KBM-7 (cell line): ENCODE measurements at regions not wholly inside any gene's neighbourhood (a gene's known extent, or its start where the extent isn't known, plus 50 kb on each side); places are given as distances from the start of the nearest gene placed in this dataset.
"Not testable (repeated sequence)": the region's sequence is repeated elsewhere in the genome, so short reads cannot be mapped to it uniquely, and the experiment has no call there.

ENCODE experiments used
- DNase-seq: peaks from one replicate; pipeline ENCODE4 v3.0.0-alpha.2; 2015
- in situ Hi-C: fragments of 300-500 bp; cut with MboI; formaldehyde crosslinking; loops from 2 replicates; pipeline ENCODE4 v1.14.3; 2020; ENCODE audit warnings: low sequenced_read_pairs, low pct_unique_long_range_greater_than_20kb, mixed read lengths

GRCh38 chr14:48127674-48128073 is 452.3 kb upstream of the MDGA2 start:
- no peak for DNase-seq
- in situ Hi-C loops: no loop called here

DNA sequence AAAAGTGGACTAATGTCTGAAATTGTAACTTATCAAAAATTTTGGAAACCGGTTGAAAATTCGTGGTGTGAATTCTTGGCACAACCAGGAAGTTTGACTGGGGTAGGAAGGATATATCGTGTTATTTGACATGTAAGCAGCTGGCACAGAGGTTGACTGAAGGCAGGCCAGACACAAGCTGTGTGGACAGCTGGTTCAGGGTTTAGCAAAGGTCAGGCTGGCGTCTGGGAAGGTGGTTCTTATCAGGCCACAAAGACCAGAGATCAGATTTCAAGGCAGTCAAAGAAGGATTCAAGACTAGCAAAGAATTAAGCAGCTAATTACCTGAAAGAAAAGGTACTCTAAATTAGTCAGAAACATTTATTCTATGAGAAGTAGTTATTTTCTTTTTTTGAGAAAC is 450.2 kb upstream of the MDGA2 start:
- in situ Hi-C loops: no loop called here
- DNase-seq: no peak

DNA sequence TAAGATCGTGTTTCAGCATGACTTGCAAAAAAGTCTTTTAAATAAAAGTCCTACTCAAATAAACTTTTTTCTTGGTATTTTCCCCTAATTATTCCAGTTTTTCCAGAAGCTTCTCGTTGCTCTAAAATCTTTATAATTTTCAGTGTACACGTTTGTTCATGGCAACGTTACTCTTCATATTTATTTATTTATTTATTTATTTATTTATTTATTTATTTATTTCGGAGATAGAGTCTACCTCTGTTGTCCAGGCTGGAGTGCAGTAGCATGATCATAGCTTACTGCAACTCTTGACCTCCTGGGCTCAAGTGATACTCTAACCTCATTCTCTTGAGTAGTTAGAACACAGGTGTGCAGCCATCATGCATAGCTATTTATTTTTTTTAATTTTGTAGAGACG is 438.3 kb upstream of the MDGA2 start:
- in situ Hi-C loops: no loop called here

GRCh38 chr14:48111151-48111550 is 435.7 kb upstream of the MDGA2 start:
- no peak for DNase-seq
- in situ Hi-C loops: no loop called here

More for the DNA sequence above, 438.3 kb upstream of the MDGA2 start:
- DNase-seq: no peak

DNA sequence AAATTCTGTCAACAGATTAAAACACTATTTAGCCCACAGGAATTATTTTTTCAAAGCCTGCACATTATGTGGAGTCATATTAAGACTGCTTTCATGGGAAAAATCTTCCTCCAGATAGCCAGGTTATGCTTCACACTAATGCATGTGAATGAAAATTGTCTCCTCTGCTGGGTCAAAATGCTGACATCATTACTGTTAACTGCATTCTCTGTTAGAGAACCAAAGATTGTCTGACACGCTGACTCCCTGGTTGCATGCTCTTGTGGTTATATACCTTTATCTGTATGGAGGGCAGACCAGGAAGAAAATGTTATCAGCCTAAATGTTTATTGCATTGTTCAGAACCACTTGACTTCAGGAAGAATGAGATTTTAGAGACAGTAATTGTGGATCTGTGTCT is 432.2 kb upstream of the MDGA2 start:
- in situ Hi-C loops: no loop called here

DNA sequence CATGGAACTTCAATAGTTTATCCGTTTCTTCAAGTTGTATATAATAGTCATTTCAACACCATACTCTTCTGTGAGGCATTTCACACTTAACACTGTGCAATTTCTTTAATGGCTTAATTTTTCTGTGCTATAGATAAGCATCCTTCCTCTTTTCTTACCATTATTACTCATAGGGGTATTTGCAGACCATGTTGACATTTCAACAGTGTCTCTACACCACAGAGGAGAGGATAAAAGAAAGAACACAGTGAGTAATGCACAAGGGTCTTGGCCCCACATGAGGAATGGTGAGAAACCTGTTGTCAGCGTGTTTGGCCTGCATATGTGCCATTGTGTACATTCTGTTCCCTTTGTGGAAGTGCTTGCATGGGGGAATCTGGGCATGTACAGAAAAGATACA is 421.5 kb upstream of the MDGA2 start:
- in situ Hi-C loops: no loop called here

More for the DNA sequence above, 432.2 kb upstream of the MDGA2 start:
- no peak for DNase-seq

DNA sequence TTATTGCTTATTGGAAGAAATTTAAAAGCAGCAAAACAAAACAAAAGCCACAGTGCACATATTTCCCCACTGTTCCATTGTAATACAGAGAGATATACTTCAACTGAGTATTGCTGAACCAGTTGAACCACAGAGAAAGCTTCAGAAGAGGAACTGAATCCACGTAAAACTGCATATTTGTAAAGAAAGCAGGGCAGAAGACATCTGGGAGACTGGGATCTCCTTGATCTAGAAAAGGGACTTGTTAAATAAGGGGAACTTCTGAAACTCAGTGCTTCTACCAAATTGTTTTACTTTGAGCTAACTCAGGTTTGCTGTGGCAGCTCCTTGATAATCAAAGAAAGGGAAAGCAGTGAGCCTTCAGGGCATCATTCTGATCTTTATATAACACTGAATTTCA is 411.1 kb upstream of the MDGA2 start:
- in situ Hi-C loops: no loop called here
- DNase-seq: no peak

More for the DNA sequence above, 421.5 kb upstream of the MDGA2 start:
- no peak for DNase-seq

DNA sequence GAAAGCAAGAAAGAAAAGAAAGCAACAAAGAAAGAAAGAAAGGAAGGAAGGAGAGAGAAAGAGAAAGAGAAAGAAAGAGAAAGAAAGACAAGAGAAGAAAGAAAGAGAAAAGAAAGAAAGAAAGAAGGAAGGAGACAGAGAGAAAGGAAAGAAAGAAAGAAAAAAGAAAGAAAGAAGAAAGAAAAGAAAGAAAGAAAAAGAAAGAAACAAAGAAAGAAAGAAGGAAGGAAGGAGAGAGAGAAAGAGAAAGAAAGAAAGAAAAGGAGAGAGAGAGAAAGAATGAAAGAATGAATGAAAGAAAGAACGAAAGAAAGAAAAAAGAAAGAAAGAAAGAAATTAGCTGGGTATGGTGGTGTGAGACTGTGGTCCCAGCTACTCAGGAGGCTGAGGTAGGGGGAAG is 400.1 kb upstream of the MDGA2 start:
- in situ Hi-C loops: no loop called here
- no peak for DNase-seq

DNA sequence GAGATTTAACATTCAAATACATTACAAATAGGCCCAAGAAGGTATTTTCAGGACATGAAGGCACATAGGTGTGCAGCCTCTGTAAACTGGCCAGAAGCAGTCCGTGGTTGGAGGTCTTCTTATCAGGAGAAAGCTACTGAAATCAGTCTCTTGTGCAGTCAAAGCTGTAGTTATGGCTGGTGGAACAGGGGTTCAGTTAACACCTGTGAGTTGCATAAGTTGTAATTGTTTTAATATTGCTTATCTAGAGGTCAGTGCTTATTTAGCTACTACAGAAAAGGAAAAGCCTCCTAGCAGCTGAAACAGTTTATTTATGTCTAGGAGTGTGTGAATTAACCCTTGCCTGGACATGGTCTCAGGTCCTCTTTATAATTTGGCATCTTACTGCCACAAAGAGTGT is 377.6 kb upstream of the MDGA2 start:
- in situ Hi-C loops: no loop called here

DNA sequence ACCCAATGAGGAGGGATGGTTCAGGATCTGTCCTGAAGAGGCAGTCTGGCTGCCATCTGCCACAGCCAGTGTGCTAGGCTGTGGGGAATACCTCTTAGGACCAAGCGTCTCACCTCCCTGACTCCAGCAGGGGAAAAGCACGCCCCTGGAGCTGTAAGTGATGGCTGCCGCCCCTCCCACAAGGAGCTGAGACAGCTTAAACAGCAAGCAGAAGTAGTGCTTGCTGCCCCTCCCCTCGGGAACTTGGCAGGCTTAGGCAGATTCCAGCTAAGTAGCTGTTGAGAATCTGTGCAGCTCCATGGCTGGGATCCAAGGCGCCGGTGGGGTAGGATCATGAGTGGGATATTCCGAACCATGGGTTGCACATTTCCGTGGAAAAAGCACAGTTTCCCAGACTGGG is 360.4 kb upstream of the MDGA2 start:
- in situ Hi-C loops: no loop called here
- DNase-seq: no peak

More for the DNA sequence above, 377.6 kb upstream of the MDGA2 start:
- DNase-seq: no peak

- DNase-seq: no peak
- in situ Hi-C loops: no loop called here
These were observed 351.7 kb upstream of the MDGA2 start for GRCh38 chr14:48027115-48027514.

DNA sequence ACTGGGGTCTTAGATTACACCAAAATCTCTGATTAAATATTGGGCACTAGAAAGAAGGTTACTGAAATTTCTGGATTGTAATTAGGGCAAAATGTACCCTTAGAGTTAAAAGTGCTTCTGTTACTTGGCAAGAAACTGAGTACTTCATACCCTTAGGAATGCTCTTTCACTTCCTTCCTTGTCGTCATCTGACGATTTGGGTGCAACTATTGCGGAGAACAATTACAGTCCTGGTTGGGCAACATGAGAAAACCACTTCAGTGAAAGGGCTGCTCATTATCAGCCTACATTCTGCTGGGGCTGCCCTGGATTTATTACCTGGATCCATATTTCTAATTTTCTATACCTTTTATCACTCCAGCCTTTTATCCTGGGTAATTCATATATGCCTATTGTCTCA is 348.5 kb upstream of the MDGA2 start:
- in situ Hi-C loops: no loop called here
- no peak for DNase-seq

- DNase-seq, in situ Hi-C loops: not testable (repeated sequence)
These were observed 336.1 kb upstream of the MDGA2 start for GRCh38 chr14:48011484-48011883.

DNA sequence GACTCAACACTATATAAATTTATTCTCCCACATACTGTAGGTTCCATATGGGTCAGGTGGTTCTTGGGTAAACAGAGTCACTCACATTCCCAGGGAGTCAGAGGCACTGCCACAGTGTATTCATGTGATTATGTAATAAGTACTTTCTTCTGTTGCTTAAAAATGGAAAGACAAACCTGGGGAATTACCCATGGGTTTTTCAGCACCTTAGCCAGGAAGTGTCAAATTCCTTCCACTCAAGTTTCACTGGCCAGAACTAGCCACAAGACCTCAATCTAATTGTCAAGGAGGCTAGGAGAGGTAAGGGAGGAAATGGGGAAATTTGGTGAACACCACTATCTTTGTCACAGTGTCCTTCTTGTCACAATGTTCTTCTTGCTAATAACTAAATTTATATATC is 333.2 kb upstream of the MDGA2 start:
- no peak for DNase-seq

GRCh38 chr14:48005986-48006385 is 330.6 kb upstream of the MDGA2 start:
- in situ Hi-C loops: no loop called here
- no peak for DNase-seq

More for the DNA sequence above, 333.2 kb upstream of the MDGA2 start:
- in situ Hi-C loops: no loop called here

DNA sequence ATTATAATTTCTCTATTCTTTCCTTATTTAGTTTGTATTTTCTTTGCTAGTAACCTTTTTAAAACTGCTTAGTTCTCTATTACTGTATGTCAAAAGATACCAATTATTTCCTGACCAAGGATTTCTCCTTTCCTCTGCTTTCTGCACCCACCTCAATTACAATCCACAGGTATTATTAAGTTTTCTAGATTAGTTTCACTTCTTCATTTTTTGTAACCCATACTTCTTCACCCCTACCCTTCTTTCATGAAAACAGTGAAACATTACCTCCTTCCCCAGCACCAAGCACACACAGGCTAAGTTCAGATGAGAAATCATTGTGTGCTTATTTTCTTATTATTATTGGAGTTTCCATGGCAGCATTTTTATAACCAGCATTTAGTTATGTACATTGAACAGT is 318.5 kb upstream of the MDGA2 start:
- in situ Hi-C loops: no loop called here
- DNase-seq: no peak

- in situ Hi-C loops: no loop called here
- DNase-seq: no peak
These were observed 312.8 kb upstream of the MDGA2 start for GRCh38 chr14:47988175-47988574.

- DNase-seq: no peak
- in situ Hi-C loops: no loop called here
These were observed 303.5 kb upstream of the MDGA2 start for GRCh38 chr14:47978871-47979270.

GRCh38 chr14:47976139-47976538 is 300.7 kb upstream of the MDGA2 start:
- in situ Hi-C loops: no loop called here
- DNase-seq: no peak

- no peak for DNase-seq
- in situ Hi-C loops: no loop called here
These were observed 290.8 kb upstream of the MDGA2 start for GRCh38 chr14:47966076-47966810.

DNA sequence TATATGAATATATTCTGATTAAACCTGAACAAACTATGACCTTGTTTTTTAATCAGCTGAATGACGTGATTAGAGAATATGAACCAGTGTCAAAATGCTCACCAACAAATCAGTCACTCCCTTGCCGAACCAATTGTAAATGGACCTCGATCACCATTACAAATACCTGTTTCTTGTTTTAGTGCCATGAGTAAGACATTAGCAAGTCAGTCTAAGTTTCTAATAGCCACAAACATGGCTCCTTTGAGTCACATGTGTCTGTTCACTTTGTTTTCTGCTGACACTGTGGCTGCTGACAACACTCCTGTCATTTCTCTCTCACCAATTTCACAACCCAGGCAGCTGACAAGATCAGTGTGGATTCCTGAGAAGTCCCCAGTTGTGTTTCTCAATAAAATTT is 286.2 kb upstream of the MDGA2 start:
- in situ Hi-C loops: no loop called here
- DNase-seq: no peak
